ENCODE measurements at regions not wholly inside any gene's neighbourhood (a gene's known extent, or its start where the extent isn't known, plus 50 kb on each side); places are given as distances from the start of the nearest gene placed in this dataset.

DNA sequence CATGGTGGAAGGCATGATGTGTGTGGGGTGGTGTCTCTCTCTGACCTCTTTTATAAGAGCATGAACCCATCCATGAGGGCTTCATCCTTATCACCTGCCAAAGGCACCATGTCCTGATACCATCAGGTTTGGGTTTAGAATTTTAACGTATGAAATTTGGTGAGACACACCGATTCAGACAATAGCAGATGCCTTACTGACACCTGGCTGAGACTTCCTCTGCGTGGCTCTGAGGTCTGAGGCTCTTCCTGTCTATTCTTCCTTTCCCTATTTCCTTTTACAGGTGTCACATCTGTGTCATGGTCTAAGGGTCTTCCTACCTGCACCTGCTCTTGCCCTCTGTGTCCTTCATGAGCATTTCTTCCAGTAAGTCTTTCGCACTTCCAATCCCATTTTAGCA is 320.7 kb upstream of the CLNK start:
- Histone ChIP-seq H3K9me1 (ENCODE audit: control insufficient read depth, insufficient read depth, low read length) (no peaks in the 10 kb centered on the region), H4K20me1 (replicated peaks; ENCODE audit: control insufficient read depth, insufficient read depth, low read length) (no peaks in the 10 kb centered on the region), H2AFZ (ENCODE audit: low read depth, low read length) (no peak overlapping the region), H3K4me1 (replicated peaks in 1 of 2; ENCODE audit: control insufficient read depth in 2 of 2, insufficient read depth in 2 of 2, low read length in 2 of 2) (no peaks in the 10 kb centered on the region), H3K9ac (ENCODE audit: insufficient read depth in 1 of 2, low read depth in 2 of 2, low read length in 2 of 2) (no peak overlapping the region), H3K79me2 (ENCODE audit: control insufficient read depth, insufficient read depth, low read length) (no peaks in the 10 kb centered on the region), H3K9me3 (replicated peaks; ENCODE audit: control insufficient read depth, insufficient read depth, low read depth, low read length) (no peaks in the 10 kb centered on the region), H3K27ac (ENCODE audit: extremely low read depth, low read depth, low read length) (no peak overlapping the region), H3K27me3 (ENCODE audit: control insufficient read depth in 2 of 2, insufficient read depth in 2 of 2, low read length in 2 of 2) (no peaks in the 10 kb centered on the region), H3K4me3 (no peak overlapping the region), H3K4me2 (ENCODE audit: insufficient read depth, low read length) (no peak overlapping the region), H3K36me3 (ENCODE audit: control insufficient read depth, insufficient read depth, low read length) (no peaks in the 10 kb centered on the region)
- TF ChIP-seq ETS2 (tag; IDR thresholded peaks at IDR 0.05; ENCODE audit: borderline replicate concordance, poor library complexity, severe bottlenecking) (no peak), JUN (IDR thresholded peaks at IDR 0.05; ENCODE audit: borderline replicate concordance, low read depth, low read length) (no peak), JUN (CRISPR knock-in tag; IDR thresholded peaks at IDR 0.05; ENCODE audit: borderline replicate concordance) (no peak), CCAR2 (IDR thresholded peaks at IDR 0.05; ENCODE audit: low read depth, low read length) (no peak), ZNF639 (CRISPR knock-in tag; conservative IDR thresholded peaks at IDR 0.05 in 1 of 2, IDR thresholded peaks at IDR 0.05 in 1 of 2) (no peak), ZNF584 (CRISPR knock-in tag; IDR thresholded peaks at IDR 0.05; ENCODE audit: low read depth) (no peak), CREB3L1 (IDR thresholded peaks at IDR 0.05; ENCODE audit: borderline replicate concordance, low read depth) (no peak), DPF2 (IDR thresholded peaks at IDR 0.05) (no peak), RBM25 (IDR thresholded peaks at IDR 0.05; ENCODE audit: low read depth, low read length, severe bottlenecking) (no peak), ZNF551 (CRISPR knock-in tag; IDR thresholded peaks at IDR 0.05) (no peak), USF2 (CRISPR knock-in tag; IDR thresholded peaks at IDR 0.05) (no peak), ZFP1 (CRISPR knock-in tag; IDR thresholded peaks at IDR 0.05) (no peak), XRCC3 (IDR thresholded peaks at IDR 0.05) (no peak)
- TF ChIP-seq, protein P1, sequence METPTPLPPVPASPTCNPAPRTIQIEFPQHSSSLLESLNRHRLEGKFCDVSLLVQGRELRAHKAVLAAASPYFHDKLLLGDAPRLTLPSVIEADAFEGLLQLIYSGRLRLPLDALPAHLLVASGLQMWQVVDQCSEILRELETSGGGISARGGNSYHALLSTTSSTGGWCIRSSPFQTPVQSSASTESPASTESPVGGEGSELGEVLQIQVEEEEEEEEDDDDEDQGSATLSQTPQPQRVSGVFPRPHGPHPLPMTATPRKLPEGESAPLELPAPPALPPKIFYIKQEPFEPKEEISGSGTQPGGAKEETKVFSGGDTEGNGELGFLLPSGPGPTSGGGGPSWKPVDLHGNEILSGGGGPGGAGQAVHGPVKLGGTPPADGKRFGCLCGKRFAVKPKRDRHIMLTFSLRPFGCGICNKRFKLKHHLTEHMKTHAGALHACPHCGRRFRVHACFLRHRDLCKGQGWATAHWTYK (CRISPR knock-in tag; IDR thresholded peaks at IDR 0.05): no peak
- no peak for DNase-seq (ENCODE audit: extremely low read depth in 1 of 4, low spot score in 3 of 4)
- intact Hi-C loops (cut with micrococcal nuclease): no loop called here
- ChIA-PET CTCF (ENCODE audit: low intra/inter-chr PET ratio) (no interaction called here), POLR2A (no interaction called here)
- 2% methylated on average over 4 of the region's 4 CpGs for WGBS (ENCODE audit: insufficient coverage, low coverage, missing lambda C conversion rate)
- in situ Hi-C loops (cut with MboI): no loop called here
- ATAC-seq: no peak
- no TSS peak for BruUV-seq (replicated peaks)
- FAIRE-seq: no peak
